ENCODE measurements at regions not wholly inside any gene's neighbourhood (a gene's known extent, or its start where the extent isn't known, plus 50 kb on each side); places are given as distances from the start of the nearest gene placed in this dataset.

DNA sequence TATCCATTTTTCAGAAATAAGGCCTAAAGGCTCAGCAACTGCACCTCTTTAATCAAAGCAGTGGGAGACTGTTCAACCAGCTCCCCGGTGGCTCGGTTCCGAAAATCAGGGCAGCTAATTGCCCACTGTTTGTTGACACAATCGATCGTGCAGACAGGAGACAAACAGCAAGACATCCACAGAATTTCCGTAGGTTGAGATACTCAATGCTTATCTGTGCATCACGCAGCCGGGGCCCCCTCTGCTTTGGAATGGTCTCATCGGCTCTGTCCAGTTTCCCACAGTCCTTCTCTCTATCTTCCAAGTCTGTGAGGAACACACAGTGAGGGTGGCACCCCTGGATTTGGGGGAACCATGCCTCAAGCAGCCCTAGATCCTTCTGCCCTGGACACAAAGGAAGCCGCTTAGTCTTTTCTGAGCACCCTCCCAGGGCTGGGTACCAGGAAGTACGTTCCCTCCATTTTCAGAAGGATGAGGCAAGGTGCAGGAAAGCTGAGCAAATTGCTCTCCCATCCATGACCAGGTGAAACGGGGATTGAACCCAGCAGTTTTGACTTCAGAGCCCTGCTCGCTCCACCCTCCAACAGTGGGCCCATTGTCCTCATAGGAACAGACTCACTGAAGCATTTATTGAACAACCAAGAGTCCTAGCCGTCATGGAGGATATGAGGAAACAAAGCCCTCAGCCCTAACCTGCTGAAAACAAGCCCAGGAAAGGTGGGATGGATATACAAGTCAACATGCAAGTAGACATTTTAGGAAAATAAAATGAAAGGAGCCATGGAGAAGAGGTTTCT is 70.7 kb downstream of the C16orf95 start:
- no peak for DNase-seq (ENCODE audit: low read depth in 2 of 2)

DNA sequence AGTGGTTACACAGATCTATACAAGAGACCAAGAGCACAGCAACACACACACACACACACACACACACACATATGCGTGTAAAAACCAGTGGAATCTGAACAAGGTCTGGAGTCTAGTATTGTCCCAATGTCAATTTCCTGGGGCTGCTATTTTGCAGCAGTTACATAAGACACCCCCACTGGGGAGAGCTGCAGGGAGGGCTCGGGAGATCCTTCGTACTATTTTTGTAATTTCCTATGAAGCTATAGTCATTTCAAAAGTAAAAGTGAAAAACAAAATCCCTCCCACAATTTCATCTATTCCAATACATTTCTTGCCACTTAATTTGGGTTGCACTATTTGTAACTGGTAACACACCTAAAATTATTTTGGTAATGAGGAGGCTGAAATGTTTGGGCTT is 68.5 kb downstream of the C16orf95 start:
- no peak for DNase-seq (ENCODE audit: low read depth in 2 of 2)

DNA sequence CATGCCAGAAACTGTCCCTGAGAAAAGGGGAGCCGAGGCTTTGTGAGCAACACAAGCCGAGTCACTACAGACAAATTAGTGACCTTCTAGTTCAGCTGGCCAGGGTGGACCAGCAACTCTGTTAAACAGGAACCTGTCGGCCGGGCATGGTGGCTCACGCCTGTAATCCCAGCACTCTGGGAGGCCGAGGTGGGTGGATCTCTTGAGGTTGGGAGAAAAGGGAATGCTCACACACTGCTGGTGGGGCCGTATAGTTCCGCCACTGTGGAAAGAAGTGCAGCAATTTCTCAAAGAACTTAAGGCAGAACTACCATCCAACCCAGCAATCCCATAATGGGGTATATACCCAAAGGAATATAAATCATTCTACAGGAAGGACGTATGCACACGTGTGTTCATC is 67.8 kb downstream of the C16orf95 start:
- DNase-seq (ENCODE audit: low read depth in 2 of 2), result no peak

DNA sequence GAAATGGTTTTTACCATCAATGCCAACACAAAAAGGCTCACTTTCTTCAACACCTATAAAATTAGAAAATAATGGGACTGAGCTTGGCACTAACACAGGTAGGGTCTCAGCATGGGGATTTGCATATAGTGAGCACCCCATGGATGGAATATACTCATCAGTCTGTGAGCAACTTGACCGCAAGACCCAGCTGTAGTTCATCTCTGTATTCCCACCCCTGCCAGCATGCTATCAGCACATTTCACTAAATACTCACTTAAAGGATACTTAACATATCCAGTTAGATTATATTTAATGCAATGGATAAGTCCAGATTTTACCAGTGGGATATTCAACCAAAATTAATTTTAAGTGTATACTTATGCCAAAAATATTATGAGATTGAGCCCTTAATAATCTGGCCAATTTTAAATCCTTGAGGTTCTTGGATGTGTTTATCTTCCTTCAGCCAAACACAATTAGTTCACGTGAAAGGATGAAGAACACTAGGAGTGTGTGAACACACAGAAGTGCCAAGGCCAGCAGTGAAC is 66.7 kb downstream of the C16orf95 start:
- no peak for DNase-seq (ENCODE audit: low read depth in 2 of 2)

DNA sequence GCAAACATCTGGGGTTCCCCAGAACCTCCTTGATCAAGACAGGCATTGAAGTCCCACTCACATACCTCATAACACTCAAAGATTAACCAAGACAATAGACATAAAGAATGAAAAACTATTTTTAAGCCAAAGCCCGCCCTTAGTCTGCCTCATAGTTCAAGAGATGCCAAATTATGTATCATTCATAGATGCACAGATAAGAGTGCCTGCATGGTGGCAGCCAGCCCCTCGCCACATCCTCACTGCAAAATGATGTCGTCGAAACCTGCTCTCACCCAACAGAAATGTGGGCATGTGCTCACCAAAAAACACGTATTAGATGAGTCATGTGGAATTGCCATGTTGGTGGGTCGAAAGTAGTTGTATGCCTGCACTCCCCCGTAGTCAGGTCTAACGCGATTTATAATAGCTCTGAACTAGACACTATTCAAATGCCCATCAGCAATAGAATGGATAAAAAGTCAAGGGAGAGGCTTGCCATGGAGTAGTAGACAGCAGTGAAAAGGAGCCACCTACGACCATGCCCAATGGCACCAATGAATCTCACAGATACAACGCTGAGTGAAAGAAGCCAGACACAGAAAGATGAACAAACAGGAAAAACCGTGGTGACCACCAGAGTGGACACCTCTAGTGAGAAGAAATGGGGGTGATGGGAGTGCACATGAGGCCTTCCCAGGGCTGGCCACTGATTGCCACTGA is 64.8 kb downstream of the C16orf95 start:
- DNase-seq (ENCODE audit: low read depth in 2 of 2), result no peak
